OCI-LY7 (cell line): ENCODE measurements at regions not wholly inside any gene's neighbourhood (a gene's known extent, or its start where the extent isn't known, plus 50 kb on each side); places are given as distances from the start of the nearest gene placed in this dataset.

Source experiments
- EZH2phosphoT487 ChIP-seq: fragments of 200-600 bp; sonication (generic); IDR thresholded peaks from 2 replicates; pipeline ENCODE4 v1.6.1; 2018; ENCODE audit warnings: low read depth, borderline replicate concordance, mild to moderate bottlenecking, mixed run types, antibody characterized with exemption, low read length, moderate library complexity, mixed read lengths
- TF ChIP-seq, protein P1 (sequence below): fragments of 200-600 bp; sonication (generic); conservative IDR thresholded peaks from 2 replicates; pipeline ENCODE4 v1.5.1; 2014; ENCODE audit warnings: mild to moderate bottlenecking, antibody characterized with exemption, low read length, moderate library complexity, mixed read lengths

- TF ChIP-seq, protein P1, sequence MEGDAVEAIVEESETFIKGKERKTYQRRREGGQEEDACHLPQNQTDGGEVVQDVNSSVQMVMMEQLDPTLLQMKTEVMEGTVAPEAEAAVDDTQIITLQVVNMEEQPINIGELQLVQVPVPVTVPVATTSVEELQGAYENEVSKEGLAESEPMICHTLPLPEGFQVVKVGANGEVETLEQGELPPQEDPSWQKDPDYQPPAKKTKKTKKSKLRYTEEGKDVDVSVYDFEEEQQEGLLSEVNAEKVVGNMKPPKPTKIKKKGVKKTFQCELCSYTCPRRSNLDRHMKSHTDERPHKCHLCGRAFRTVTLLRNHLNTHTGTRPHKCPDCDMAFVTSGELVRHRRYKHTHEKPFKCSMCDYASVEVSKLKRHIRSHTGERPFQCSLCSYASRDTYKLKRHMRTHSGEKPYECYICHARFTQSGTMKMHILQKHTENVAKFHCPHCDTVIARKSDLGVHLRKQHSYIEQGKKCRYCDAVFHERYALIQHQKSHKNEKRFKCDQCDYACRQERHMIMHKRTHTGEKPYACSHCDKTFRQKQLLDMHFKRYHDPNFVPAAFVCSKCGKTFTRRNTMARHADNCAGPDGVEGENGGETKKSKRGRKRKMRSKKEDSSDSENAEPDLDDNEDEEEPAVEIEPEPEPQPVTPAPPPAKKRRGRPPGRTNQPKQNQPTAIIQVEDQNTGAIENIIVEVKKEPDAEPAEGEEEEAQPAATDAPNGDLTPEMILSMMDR = no peak
- no peak for TF ChIP-seq EZH2phosphoT487
Measured at GRCh38 chr3:13972679-13973379, 93.0 kb upstream of the WNT7A start.
